NCI-H1930 (cell line): ENCODE measurements at regions not wholly inside any gene's neighbourhood (a gene's known extent, or its start where the extent isn't known, plus 50 kb on each side); places are given as distances from the start of the nearest gene placed in this dataset.

Source experiments
- DNase-seq, 2 experiments: peaks; one replicate each; lab custom pipeline; 2025; lab: John Stamatoyannopoulos, UW

DNA sequence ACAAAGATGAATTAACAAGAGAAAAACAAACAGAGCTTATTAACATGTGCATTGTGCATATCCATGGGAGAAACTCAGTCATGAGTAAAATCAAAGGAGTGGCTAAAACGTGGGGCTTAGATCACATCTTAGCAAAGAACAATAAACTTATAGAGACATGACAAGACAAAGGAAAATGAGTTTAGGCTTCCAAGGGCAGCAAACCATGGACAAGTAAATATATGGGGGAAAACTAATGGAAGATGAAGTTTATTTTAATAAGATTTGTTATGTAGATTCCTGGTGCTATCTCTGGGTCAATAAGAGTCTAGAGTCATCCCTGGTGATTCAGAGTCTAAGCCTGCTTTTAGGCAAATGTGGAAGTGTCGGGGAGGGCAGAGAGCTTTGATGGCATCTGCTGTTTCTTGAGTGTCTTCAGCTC lies 87.2 kb upstream of the PLPP4 start:
- no peak for DNase-seq

DNA sequence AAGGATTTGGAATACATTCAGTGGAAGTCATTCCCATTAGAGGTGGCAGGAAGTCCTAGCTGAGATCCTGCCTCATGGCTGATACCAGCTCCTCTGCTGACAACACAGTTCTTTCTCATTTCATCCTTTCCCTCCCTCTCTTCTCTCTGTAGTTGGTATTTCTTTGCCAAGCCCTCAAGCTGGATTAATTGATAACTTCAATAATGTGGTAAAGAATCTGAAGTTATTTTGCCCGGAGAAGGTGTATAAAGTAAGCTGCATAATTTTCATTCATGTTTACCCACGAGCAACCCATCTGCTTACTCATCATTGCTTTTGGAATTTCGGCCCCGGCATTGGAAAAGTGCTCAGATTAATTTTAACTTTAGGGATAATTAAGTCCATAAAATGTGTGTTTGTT lies 85.2 kb upstream of the PLPP4 start:
- DNase-seq = no peak

DNA sequence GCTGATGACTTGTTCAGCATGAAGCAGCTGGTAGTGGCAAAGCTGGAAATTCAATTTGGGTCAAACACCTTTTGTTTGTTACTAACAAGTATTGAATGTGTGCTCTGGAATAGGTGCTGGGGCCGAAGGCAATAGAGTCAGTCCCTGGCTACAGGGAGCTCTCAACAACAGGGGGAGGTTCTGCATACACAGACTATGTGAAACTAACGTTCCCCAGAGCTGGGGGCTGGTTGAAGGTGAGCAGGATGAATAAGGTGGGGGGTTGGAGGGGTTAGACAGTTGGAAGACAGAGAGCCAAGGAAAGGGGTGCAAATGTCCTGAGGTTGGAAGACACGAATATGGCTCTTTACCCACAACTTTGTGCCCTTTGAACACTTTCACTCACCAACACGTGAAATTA lies 84.1 kb upstream of the PLPP4 start:
- DNase-seq = no peak

DNA sequence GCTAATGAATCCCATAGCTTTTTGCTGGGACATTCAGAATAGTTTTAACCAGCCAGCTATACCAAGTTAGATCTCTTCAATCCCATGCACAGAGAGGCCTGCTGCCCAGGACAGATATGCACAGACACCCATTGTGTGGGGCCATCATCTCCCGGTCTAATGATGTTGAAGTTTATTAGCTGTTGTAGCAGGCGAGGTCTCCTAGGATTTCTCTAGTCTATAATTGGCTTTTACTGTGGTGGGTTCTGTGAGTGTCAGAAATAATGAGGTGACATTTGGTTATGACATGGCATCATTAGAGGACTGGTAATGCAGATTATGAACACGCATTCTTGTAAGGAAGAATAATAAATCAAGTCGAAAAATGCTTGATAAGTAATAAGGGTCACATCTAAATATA lies 81.4 kb upstream of the PLPP4 start:
- no peak for DNase-seq

DNA sequence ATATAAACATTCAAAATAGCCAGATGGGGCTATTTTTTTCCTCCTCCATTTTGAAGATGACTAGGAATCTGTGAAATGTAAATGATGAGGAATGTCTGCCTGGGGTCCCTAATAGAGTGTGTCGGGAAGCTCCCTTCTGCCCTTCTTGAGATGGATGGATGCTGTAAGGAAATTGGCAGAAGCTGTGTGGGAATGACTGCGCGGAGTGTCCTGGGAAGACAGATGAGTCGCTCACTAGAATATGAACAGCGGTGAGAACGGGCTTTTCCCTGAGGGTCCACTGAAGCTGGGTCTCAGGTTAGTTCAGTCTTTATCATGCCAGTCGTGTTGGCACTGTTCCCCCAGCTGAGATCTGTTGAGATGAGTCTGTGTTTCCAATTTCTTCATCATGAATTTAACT lies 75.1 kb upstream of the PLPP4 start:
- no peak for DNase-seq

DNA sequence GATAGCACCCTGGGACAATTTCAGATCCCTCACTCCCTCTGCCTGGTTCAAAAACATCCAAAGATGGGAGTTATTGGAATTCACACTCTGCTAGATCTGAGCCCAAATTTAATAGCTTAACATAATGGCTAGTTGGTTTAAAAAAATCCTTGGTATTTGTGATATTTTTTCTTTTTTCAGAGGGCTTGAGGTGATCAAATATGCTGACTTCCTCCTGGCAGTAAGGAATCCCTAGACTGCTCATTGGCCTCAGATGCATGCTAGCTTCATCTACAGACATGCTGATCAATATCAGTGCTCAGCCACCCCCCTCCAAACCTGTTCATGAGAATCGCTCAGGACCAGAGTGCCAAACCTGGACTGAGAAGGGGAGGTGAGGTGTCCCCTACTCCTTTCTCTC lies 74.7 kb upstream of the PLPP4 start:
- DNase-seq = no peak

DNA sequence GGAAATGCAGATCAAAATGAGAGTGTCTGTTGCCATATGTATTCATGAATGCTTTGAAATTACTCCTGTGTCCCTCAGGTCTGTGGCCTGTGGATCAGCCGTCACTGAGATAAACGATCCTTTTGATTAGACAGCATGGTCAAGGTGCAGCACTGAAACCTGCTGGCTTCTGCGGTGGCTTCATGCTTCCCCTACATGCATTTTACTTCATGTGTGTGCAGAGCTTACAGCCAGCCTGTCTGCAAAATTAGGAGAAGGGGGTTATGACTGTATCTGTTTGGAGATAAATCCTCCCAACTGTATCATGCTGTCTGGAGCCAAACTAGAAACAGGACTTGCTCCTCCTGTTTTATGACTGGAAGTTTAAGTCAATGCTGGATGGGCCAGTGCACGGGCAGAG lies 71.0 kb upstream of the PLPP4 start:
- no peak for DNase-seq

DNA sequence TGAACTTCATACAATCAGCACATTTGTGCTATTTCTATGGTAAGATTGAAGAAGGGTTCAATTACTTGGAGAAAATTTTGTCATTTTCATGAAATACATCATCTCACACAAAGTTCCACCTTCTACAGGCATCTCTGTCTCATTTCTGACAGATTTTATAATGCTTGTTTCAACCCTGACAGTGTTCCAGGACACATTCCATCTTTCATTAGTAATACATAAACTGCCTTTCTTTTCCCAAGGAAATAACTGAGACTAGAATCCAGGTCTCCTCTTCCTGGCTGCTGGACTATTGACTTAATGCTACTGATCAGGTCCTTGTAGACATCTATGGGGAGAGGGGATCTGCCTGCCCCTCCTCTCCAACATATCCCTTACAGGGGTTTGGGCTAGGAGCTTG lies 70.1 kb upstream of the PLPP4 start:
- DNase-seq = no peak

DNA sequence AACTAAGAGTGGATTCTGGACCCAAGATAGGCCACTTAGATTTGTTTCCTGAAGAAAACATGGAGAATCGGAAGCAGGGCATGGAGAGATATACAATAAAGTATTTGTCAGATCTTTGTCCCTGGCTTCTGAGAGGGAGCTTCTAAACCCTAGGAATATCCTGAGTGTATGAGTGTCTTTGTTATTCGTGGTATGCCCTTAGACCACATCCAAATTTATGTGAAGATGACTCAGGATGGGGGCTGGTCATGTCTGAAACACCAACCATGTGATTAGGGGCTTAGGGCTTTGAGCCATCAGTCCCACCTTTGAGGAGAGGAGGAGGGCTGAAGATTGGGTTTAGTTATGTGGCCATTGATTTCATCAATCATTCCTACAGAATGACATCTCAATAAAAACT lies 69.7 kb upstream of the PLPP4 start:
- no peak for DNase-seq

DNA sequence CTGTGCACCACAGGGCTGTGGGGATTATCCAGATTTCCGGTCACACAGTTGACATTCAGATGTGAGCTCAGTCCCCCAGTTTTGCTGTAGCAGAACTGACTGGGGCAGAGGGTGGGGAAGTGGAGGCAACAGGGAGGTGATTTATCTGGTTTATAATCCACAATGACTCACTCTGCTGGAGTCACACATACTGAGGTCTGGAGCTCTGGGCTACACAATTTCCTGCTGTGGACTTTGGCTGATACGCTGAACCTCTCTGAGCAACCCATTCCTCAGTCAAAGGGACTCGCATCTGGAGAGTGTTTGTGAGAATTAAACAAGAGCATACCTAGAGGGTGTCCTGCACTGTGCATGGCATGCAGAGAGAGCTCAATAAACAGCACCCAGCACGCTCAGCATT lies 64.8 kb upstream of the PLPP4 start:
- no peak for DNase-seq

DNA sequence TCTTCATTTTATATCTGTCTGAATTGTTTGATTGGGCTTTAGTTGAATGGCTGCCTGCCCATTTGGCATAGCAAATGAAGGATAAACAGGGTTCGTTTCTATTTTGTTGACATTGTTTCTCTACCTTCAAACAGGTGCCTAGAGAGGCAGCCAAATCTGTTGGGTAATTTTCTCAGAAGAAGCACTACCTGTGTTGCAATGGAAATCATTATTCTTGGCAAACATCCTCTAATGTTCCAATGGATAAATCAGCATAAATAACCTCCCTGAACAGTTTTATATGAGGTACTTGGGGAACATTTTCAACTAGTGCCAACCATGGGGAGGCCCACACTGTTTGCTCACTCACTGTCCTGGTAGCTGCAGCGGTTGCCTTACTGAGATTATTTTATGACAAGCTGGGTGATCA lies 64.4 kb upstream of the PLPP4 start:
- DNase-seq = no peak

DNA sequence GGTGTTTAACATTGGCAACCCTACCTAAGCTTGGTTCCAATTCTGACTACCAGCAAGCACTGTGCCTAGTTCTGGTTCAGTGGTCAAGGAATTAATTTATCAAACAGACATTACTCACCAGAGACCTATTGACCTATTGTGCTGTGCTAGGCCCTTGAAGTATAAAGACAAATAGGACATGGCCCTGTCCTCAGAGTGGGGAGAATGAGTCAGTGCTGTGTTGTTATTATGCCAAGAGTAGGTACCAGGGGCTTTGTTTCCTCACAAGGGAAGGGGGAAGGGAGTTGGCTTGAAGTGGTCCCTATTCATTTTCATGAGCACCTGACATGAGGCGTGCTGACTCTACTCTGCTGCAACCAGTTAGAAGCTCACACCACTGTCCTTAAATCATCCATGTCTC lies 62.6 kb upstream of the PLPP4 start:
- no peak for DNase-seq

DNA sequence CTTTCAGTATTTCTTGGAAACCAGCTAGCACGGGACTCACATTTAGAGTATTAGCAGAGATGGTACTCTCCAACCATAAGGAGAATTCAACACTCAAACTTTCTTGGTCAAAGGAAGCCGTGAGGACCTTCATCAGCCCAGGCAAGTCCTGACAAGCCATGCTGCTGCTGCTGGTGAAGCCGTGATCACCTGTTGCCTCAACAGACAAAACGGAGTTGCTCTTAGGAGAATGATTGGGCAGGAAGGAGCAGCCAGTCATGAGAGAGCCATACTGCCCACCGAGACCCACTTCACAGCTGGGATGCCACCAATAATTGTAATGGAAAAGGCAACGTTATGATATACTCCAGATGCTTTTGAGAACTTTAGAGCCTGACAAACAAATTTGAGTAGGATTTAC lies 60.8 kb upstream of the PLPP4 start:
- DNase-seq = no peak

DNA sequence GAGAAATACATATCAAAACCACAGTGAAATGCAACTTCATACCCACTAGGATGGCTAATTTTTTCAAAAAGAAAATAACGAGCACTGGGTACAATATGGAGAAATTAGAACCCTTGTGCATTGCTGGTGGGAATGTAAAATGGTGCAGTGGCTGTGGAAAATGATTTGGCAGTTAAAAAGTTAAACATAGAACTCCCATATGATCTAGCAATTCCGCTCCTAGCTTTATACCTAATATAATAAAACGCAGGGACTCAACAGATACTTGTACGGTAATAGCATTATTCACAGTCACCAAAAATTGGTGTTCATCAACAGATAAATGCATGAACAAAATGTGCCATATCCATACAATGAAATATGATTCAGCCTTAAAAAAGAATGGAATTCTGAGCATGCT lies 58.8 kb upstream of the PLPP4 start:
- DNase-seq = no peak

DNA sequence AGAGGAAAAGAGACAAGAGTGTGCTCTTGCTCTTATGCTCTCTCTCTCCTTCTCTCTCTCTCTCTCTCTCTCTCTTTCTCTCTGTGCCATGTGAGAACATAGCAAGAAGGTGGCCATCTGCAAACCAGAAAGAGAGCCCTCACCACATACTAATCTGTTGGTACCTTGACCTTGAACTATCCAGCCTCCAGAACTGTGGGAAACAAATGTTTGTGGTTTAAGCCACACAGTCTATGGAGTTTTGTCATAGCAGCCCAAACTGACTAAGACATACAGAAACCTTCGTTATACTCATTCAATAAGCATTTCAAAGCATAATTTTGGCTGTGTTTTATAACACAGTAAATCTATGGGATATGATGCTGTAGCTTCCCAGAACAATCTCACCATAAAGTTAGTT lies 56.4 kb upstream of the PLPP4 start:
- DNase-seq = no peak

DNA sequence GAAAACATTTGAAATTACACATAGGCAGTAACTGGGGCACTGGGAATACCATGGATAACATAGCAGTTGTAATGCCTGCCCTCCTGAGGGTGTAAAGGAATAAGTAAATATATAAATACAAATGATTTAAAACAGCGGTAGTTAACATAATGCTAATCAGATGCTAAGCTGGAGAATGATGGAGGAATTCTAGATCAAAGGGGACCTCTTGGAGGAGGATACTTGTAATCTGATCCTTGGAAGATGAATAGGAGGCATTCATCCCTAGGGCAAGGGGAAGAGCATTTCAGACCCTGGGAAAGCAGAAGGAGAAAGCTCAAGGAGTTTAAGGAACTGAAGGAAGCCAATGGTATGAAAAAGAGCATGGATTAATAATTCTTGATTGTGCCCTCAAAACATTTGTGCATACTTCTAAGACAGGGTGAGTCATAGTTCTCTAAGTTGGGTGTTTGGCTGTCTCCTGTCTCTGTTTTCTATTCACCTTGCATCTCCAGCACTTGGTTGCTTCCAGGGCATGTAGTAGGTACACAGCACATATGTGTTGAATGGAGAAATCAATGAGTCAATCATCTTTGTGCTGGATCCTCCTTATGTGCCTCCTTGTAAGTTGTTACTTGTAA lies 54.8 kb upstream of the PLPP4 start:
- DNase-seq = no peak

DNA sequence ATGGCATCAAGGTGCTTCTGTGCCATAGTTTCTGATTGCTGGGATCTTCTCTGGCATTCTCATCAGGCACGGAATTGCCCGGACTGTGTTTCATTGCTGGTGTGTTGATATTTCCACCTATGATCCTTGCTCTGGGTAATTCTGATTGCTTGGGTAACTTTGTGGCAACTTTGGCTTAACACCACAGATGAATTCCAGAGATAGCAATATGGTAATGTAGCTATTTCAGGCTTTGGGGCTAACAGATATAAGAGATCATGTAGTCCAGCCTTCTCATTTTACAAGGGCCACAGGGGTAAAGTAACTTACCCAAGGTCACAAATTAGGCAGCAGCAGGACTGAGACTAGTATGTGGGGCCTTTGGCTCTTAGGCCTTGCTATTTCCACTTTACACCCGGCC lies 53.9 kb upstream of the PLPP4 start:
- DNase-seq = no peak

DNA sequence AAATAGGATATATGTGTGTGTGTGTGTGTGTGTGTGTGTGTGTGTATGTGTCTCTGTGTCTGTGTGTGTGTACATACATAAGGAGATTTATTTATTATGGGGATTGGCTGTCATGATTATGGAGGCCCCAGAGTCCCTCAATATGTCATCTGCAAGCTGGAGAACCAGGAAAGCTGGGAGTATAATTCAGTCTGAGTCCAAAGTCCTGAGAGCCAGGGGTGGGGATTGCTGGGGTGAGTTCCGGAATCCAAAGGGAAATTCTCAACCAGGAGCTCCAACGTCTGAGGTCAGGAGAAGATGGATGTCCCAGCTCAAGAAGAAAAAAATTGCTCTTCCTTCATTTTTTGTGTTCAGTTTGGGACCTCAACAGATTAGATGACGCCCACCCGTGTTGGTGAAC lies 50.7 kb upstream of the PLPP4 start:
- no peak for DNase-seq
